ENCODE measurements at regions not wholly inside any gene's neighbourhood (a gene's known extent, or its start where the extent isn't known, plus 50 kb on each side); places are given as distances from the start of the nearest gene placed in this dataset.

- DNase-seq: no peak
Observed at GRCh38 chr7:135827391-135827790, 78.8 kb upstream of the FAM180A start.

DNA sequence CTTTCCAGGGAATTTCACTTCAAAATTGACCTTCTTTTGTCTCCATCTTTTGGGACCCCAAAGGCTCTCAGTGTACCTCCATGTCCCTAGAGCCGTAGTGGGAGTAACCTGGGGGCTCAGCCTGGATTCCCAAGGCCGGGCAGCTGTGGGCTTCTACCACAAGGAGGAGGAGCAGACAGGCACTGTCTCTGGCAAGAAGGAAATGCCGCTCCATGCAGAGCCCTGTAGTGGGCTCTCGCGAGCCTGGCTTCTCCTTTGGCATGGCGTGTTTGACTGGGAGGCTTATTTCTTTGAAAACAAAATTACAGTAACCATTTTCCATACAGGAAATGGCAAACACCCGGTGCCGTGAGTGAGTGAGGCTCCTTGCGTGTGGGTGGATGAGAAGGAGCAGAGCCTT is 76.8 kb upstream of the FAM180A start:
- no peak for DNase-seq

GRCh38 chr7:135822376-135822775 is 73.8 kb upstream of the FAM180A start:
- DNase-seq: no peak

DNA sequence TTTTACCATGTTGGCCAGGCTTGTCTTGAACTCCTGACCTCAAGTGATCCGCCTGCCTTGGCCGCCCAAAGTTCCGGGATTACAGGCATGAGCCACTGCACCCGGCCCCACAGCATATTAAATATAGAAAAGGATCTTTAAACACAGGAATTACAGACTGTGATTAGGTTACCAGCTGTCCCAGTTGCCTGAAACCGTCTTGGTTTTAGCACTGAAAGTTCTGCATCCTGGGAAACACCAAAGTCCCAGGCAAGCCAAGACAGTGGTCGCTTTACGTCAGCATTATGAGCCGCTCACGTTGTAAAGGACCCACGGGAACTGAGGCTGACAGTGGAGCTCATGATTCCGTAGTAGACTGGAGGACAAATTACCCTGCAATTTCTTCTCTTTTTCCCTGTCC is 69.0 kb upstream of the FAM180A start:
- DNase-seq: no peak

DNA sequence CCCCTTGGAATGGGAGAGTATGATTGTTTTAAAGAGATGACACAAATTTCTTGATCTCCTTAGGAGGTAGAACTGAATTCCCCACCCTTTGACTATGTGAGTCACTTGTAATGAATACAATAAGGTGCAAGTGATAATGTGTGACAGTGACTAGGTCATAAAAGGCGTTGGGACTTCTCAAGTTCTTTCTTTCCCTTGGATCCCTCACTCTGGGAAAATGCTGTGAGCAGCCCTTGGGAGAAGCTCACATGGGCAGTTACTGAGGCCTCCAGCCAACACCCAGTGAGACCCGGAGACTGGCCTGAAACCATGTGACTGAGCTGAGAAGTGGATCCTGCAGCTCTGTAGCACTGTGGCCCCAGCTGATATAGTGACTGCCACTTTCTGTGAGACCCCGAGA is 66.4 kb upstream of the FAM180A start:
- no peak for DNase-seq

- no peak for DNase-seq
Observed at GRCh38 chr7:135812148-135812547, 63.5 kb upstream of the FAM180A start.

GRCh38 chr7:135811506-135811905 is 62.9 kb upstream of the FAM180A start:
- no peak for DNase-seq

GRCh38 chr7:135808206-135808605 is 59.6 kb upstream of the FAM180A start:
- no peak for DNase-seq

- no peak for DNase-seq
Observed at GRCh38 chr7:135803143-135803542, 54.5 kb upstream of the FAM180A start.

DNA sequence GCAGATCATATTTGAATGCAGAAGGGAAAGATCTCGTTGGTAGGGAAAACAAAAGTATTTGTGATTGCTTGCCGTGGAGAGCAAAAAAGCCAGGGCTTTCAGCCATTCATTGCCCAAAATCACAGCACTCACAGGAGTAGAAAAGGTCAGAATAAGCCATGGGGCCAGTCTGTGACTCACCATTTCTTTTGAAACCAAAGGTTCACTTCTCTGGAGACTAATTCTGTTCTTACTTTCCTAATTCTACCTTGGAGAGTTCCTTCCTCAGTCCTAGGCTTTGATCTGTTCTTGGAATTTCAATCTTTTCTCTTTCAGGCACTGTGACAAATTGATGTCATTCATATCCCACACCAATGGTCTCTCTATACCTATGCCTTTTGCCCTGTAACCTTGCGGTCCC is 54.1 kb upstream of the FAM180A start:
- DNase-seq: no peak

- DNase-seq: no peak
Observed at GRCh38 chr7:135801877-135802276, 53.3 kb upstream of the FAM180A start.

GRCh38 chr7:135801045-135801693 is 52.6 kb upstream of the FAM180A start:
- peak; percentile 73 for DNase-seq

GRCh38 chr7:135800560-135800959 is 51.9 kb upstream of the FAM180A start:
- no peak for DNase-seq

- DNase-seq: no peak
Observed at GRCh38 chr7:135799881-135800280, 51.3 kb upstream of the FAM180A start.
